ENCODE measurements at regions not wholly inside any gene's neighbourhood (a gene's known extent, or its start where the extent isn't known, plus 50 kb on each side); places are given as distances from the start of the nearest gene placed in this dataset.

GRCh38 chr6:27092316-27092692, 155.2 kb upstream of the PRSS16 start:
- TF ChIP-seq CTCF (IDR thresholded peaks at IDR 0.05; ENCODE audit: low read length) (no peak), EZH2 (IDR thresholded peaks at IDR 0.05; ENCODE audit: borderline replicate concordance, low read length) (no peak)

Measured in OCI-LY1 (cell line).